IPS DF 6.9 (cell line): ENCODE measurements at regions not wholly inside any gene's neighbourhood (a gene's known extent, or its start where the extent isn't known, plus 50 kb on each side); places are given as distances from the start of the nearest gene placed in this dataset.

ENCODE experiments used
- DNase-seq: peaks from one replicate; pipeline ENCODE4 v3.0.0-alpha.2; 2013; ENCODE audit warnings: low read depth, low spot score
- H3K27ac ChIP-seq: one replicate; pipeline ENCODE4 v1.5.1; 2013; ENCODE audit warnings: low read length, control low read depth
- H3K27me3 ChIP-seq: 2 replicates; pipeline ENCODE4 v1.6.1; 2013; ENCODE audit warnings: mild to moderate bottlenecking, low read length; ENCODE audit not compliant: control insufficient read depth, insufficient read depth
- H3K36me3 ChIP-seq: 2 replicates; pipeline ENCODE4 v1.6.1; 2013; ENCODE audit warnings: low read length; ENCODE audit not compliant: control insufficient read depth, insufficient read depth
- H3K4me1 ChIP-seq: 2 replicates; pipeline ENCODE4 v1.6.1; 2013; ENCODE audit warnings: low read length; ENCODE audit not compliant: control insufficient read depth, insufficient read depth
- H3K4me3 ChIP-seq: 2 replicates; pipeline ENCODE4 v1.5.1; 2013; ENCODE audit warnings: mild to moderate bottlenecking, low read length
- H3K9me3 ChIP-seq: 2 replicates; pipeline ENCODE4 v1.6.1; 2013; ENCODE audit warnings: low read length, inconsistent platforms; ENCODE audit not compliant: control insufficient read depth, insufficient read depth
- WGBS: extraction: QIAGEN DNeasy Blood & Tissue Kit; methylation state at CpG from one replicate; pipeline ENCODE4 v1.1.7; 2013; ENCODE audit warnings: mixed read lengths, missing lambda C conversion rate; ENCODE audit not compliant: insufficient read length, insufficient coverage; 5-methylcytosine and 5-hydroxymethylcytosine counted together

DNA sequence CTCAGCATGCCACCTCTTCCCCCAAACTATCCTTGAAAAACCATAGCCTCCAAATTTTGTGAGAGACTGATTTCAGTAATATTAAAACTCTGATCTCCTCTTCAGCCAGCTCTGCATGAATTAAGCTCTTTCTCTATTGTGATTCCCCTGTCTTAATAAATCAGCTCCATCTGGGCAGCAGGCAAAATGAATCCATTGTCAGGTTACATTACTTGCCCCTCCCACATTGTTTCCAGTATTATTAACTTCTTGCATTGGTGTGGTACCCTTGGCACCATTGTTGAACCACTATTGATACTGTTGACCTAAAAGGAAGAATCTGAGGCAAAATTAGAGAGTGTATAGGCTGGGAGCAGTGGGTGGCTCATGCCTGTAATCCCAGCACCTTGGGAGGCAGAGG, 512.2 kb upstream of the VRK2 start:
- H3K4me3 ChIP-seq = no peak overlapping the region
- no peak overlapping the region for H3K27ac ChIP-seq
- no peaks in the 10 kb centered on the region for H3K27me3 ChIP-seq
- H3K4me1 ChIP-seq = no peaks in the 10 kb centered on the region
- no peaks in the 10 kb centered on the region for H3K9me3 ChIP-seq
- H3K36me3 ChIP-seq = no peaks in the 10 kb centered on the region
- no peak for DNase-seq

DNA sequence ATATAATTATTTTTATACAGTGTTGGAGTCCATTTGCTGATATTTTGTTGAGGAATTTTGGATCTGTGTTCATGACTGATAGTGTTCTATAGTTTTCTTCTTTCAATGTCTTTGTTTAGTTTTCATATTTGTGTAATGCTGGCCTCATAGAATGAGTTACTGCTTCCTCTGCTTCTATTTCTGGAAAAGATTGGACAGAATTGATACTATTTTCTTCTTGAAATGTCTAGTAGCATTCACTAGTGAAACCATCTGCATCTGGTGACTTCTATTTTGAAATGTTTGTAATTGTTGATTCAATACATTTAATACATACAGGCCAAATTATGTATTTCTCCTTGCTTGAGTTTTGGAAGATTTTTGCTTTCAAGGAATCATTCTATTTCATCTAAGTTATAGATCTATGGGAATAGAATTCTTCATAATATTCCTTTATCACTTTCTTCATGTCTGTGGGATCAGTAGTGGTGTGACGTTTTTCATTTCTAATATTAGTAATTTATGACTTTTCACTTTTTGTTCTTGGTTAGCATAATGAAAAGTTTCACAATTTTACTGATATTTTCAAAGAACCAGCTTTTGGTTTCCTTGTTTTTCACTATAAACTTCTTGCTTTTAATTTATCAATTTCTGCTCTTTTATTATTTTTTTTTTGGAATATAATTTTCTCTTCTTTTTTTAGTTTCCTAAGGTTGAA, 509.9 kb upstream of the VRK2 start:
- WGBS = no CpG with 5 or more reads among the region's 1 CpG
- no peaks in the 10 kb centered on the region for H3K9me3 ChIP-seq
- H3K27ac ChIP-seq = no peak overlapping the region
- no peaks in the 10 kb centered on the region for H3K27me3 ChIP-seq
- H3K4me1 ChIP-seq = no peaks in the 10 kb centered on the region
- no peak overlapping the region for H3K4me3 ChIP-seq
- DNase-seq = no peak
- no peaks in the 10 kb centered on the region for H3K36me3 ChIP-seq

DNA sequence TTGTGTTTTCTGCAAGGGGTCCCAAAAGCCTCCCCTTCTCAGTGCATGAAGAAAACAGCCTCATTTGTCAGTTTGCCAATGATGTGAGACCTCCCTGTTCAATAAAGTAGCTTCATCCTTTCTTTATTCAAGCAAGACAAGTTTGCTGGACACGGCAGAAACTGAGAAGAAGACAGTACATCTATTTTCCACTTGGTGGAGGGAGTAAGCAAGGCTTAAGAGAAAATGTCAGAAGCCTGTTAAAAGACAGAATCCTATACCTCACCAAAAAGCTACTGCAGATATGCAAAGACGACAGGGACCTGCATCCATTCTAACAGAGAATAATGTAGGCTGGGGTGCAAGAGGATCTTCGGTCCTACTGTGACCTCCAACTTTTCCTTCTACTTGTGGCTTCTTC, 506.8 kb upstream of the VRK2 start:
- H3K4me3 ChIP-seq = no peak overlapping the region
- H3K36me3 ChIP-seq = no peaks in the 10 kb centered on the region
- H3K27ac ChIP-seq = no peak overlapping the region
- H3K27me3 ChIP-seq = no peaks in the 10 kb centered on the region
- DNase-seq = no peak
- no peaks in the 10 kb centered on the region for H3K4me1 ChIP-seq
- no peaks in the 10 kb centered on the region for H3K9me3 ChIP-seq
- no CpG with 5 or more reads among the region's 3 CpGs for WGBS

DNA sequence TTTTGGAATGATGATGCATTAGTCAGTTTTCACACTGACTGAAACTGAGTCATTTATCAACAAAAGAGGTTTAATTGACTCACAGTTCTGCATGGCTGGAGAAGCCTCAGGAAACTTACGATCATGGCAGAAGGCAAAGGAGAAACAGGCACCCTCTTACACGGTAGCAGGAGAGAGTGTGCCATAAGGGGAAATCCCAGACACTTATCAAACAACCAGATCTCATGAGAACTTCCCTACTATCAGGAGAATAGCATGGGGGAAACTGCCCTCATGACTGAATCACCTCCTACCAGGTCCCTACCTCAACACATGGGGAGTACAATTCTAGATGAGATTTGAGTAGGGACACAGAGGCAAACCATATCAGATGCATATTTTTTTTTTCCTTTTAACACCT, 504.5 kb upstream of the VRK2 start:
- DNase-seq = no peak
- Histone ChIP-seq H3K4me1 (no peaks in the 10 kb centered on the region), H3K36me3 (no peaks in the 10 kb centered on the region), H3K27me3 (no peaks in the 10 kb centered on the region), H3K9me3 (no peaks in the 10 kb centered on the region), H3K27ac (no peak overlapping the region), H3K4me3 (no peak overlapping the region)
- WGBS = no CpG with 5 or more reads among the region's 2 CpGs

DNA sequence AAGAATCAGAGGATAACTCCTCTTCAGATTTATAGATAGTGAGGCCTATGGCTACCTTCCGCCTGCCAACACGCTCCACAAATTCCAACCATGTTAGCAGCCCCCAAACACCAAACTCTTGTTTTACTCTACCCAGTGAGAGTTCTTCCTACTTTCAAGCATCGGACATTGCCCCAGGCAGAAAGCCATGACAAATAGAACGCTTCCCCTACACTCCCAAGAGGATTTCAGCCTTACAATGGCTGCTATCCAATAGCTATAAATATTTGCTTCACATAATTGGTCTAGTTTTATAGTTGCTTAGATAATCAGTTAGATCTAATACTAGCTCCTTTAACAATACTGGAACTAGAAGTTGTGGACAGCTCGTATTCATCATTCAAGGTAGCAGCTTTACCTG, 503.4 kb upstream of the VRK2 start:
- Histone ChIP-seq H3K36me3 (no peaks in the 10 kb centered on the region), H3K4me3 (no peak overlapping the region), H3K27me3 (no peaks in the 10 kb centered on the region), H3K27ac (no peak overlapping the region), H3K9me3 (no peaks in the 10 kb centered on the region), H3K4me1 (no peaks in the 10 kb centered on the region)
- no CpG with 5 or more reads among the region's 5 CpGs for WGBS
- no peak for DNase-seq

DNA sequence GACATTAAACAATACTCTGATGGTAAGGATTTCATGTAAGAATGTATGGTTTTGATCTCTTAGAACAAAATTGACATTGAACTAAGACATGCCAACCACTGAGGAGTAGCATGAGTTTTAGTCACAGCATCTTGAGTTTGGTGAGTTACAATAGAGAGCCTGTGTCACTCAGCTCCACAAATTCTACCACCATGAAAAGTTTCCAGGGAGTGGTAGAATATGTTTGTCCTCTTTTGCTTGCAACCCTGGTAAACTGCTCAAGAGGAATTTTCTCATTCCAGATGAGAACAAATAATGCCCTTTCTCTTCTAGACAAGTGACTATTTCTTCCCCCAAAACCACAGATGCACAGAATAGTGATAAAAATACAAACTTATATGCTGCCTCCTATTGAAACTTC, 502.0 kb upstream of the VRK2 start:
- H3K27ac ChIP-seq = no peak overlapping the region
- H3K36me3 ChIP-seq = no peaks in the 10 kb centered on the region
- no peaks in the 10 kb centered on the region for H3K4me1 ChIP-seq
- no peak for DNase-seq
- H3K4me3 ChIP-seq = no peak overlapping the region
- H3K27me3 ChIP-seq = no peaks in the 10 kb centered on the region
- no peaks in the 10 kb centered on the region for H3K9me3 ChIP-seq

DNA sequence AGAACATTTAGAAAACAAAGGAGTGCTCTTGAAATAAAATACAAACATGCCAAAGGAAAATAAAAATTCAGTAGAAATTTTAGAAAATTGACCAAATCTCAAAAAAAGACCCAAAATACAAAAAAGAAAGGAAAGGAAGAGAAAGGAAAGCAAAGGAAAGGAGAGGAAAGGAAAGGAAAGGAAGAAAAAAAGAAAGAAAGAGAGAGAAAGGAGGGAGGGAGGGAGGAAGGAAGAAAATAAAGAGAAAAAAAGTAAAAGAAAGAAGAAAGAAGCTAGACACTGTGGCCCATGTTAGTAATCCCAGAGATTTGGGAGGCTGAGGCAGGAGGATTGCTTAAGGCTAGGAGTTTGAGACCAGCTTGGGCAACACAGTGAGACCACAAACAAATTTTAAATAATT, 500.1 kb upstream of the VRK2 start:
- DNase-seq = no peak
- no peaks in the 10 kb centered on the region; the same call in 1 of the 2 replicates for H3K9me3 ChIP-seq
- no peak overlapping the region for H3K27ac ChIP-seq
- H3K36me3 ChIP-seq = no peaks in the 10 kb centered on the region
- no peak overlapping the region for H3K4me3 ChIP-seq
- no peaks in the 10 kb centered on the region for H3K4me1 ChIP-seq
- no peaks in the 10 kb centered on the region for H3K27me3 ChIP-seq

DNA sequence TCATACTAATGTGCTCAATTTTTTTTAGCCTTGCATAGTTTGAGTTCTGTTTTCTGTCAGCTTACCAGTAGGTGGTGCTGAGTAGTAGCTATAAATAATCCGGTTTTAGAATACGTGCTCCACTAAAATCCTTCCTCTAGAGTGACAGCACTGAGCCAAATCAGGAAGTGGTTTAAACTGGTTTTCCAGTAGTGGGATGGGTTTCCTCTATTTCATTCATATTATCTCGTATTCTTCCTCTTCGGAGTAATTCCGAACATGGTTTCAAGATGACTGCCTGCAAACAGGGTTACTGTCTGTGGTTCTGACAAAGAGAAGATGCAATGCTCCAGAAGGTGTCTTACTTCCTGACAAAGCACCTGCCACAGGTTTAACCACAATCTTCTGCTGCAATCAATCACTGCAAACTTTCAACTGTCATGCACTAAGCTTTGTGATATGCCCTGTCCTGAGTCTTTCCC, 496.9 kb upstream of the VRK2 start:
- H3K27ac ChIP-seq = no peak overlapping the region
- H3K27me3 ChIP-seq = no peaks in the 10 kb centered on the region
- H3K4me3 ChIP-seq = no peak overlapping the region
- no peaks in the 10 kb centered on the region for H3K4me1 ChIP-seq
- no CpG with 5 or more reads among the region's 5 CpGs for WGBS
- H3K36me3 ChIP-seq = no peaks in the 10 kb centered on the region
- H3K9me3 ChIP-seq = no peaks in the 10 kb centered on the region; the same call in 1 of the 2 replicates
- DNase-seq = no peak

DNA sequence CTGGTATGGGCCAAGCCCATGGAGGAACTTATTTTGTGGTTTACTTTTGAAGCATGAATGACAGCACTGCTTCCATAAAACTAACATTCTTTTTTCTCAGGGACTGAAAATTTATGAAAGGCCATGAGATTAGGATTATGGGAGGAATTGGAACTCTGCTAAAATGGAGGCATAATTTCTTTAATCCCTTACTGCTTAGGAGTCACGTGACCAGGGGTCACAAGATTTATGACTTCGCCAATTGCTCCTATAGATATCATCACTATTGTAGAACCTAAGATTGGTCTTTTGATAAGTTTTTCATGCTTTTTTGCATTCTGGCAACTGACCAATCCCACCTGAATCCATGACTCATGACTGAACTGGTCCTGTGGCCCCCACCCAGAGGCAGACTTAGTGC, 495.7 kb upstream of the VRK2 start:
- no peaks in the 10 kb centered on the region for H3K4me1 ChIP-seq
- no peak for DNase-seq
- no peaks in the 10 kb centered on the region for H3K36me3 ChIP-seq
- H3K27me3 ChIP-seq = no peaks in the 10 kb centered on the region
- H3K9me3 ChIP-seq = no peaks in the 10 kb centered on the region; the same call in 1 of the 2 replicates
- WGBS = no CpG with 5 or more reads among the region's 2 CpGs
- H3K27ac ChIP-seq = no peak overlapping the region
- no peak overlapping the region for H3K4me3 ChIP-seq

DNA sequence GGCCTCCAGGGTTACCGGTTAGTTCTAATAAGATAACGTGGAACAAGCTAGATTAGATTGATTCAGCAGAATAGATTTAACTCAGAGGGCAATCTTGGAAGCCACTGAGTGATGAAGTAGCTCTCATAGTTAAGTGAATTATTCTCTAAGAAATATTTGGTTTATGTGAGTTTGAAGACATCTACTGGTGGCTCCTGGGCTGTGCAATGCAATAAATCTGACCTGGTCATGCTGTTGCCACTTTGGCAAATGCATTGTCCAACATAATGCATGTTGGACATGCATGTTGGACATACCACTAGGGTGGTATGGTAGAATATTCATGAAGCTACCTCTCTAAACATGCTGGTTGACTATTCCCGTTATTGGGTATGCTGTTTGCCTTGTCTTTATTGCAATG, 493.7 kb upstream of the VRK2 start:
- H3K27me3 ChIP-seq = no peaks in the 10 kb centered on the region
- no peak for DNase-seq
- no peaks in the 10 kb centered on the region for H3K4me1 ChIP-seq
- no peaks in the 10 kb centered on the region for H3K36me3 ChIP-seq
- no peaks in the 10 kb centered on the region; the same call in 1 of the 2 replicates for H3K9me3 ChIP-seq
- H3K4me3 ChIP-seq = no peak overlapping the region
- no CpG with 5 or more reads among the region's 3 CpGs for WGBS
- H3K27ac ChIP-seq = no peak overlapping the region

DNA sequence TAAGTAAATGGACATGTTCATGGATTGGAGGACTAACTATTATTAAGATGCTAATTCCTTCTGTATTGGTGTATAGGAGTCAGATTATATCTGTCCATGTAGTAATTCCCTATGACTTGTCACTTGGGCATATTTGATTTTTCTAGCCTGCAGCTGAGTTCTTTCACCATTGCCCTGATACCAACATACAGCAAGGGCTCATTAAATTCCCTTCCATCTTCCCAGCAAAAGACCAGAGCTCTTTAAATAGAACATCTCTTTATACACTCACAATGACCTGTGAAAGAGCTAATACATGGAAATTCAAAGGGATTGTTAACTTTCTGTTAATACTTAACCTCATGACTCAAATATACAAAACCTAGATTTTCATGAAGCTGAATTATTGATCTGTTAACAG, 492.3 kb upstream of the VRK2 start:
- H3K27ac ChIP-seq = no peak overlapping the region
- H3K4me3 ChIP-seq = no peak overlapping the region
- no peaks in the 10 kb centered on the region for H3K4me1 ChIP-seq
- no peaks in the 10 kb centered on the region; the same call in 1 of the 2 replicates for H3K9me3 ChIP-seq
- DNase-seq = no peak
- H3K36me3 ChIP-seq = no peaks in the 10 kb centered on the region
- no peaks in the 10 kb centered on the region for H3K27me3 ChIP-seq
